Neutrophil (primary cell): ENCODE measurements at regions not wholly inside any gene's neighbourhood (a gene's known extent, or its start where the extent isn't known, plus 50 kb on each side); places are given as distances from the start of the nearest gene placed in this dataset.

ENCODE experiments used
- H3K27ac ChIP-seq: fragments of 200-600 bp; sonication (generic); 2 replicates; pipeline ENCODE4 v1.5.1; 2016; ENCODE audit warnings: mild to moderate bottlenecking, moderate library complexity
- H3K27me3 ChIP-seq: fragments of 200-600 bp; sonication (generic); 2 replicates; pipeline ENCODE4 v1.6.0; 2016; ENCODE audit warnings: mild to moderate bottlenecking
- H3K36me3 ChIP-seq: fragments of 200-600 bp; sonication (generic); 2 replicates; pipeline ENCODE4 v1.5.1; 2017
- H3K4me1 ChIP-seq, 2 experiments: fragments of 200-600 bp in 1 of 2; sonication (generic) in 1 of 2; 1 replicate in 1 of 2; 2 replicates in 1 of 2; pipeline versions ENCODE4 v1.5.1 to v1.6.1; 2013 to 2016; ENCODE audit warnings: low read depth in 1 of 2, low read length in 1 of 2, mild to moderate bottlenecking in 1 of 2, moderate library complexity in 1 of 2; ENCODE audit not compliant: control insufficient read depth in 1 of 2, insufficient read depth in 1 of 2
- H3K4me3 ChIP-seq, 2 experiments: fragments of 200-600 bp in 1 of 2; sonication (generic) in 1 of 2; 1 replicate in 1 of 2; 2 replicates in 1 of 2; pipeline ENCODE4 v1.5.1; 2013 to 2016; ENCODE audit warnings: low read depth in 1 of 2, low read length in 1 of 2, mild to moderate bottlenecking in 1 of 2, moderate library complexity in 1 of 2
- H3K9me3 ChIP-seq: fragments of 200-600 bp; sonication (generic); 2 replicates; pipeline ENCODE4 v1.5.1; 2016
- TF ChIP-seq, protein P1 (sequence below): fragments of 200-600 bp; sonication (generic); IDR thresholded peaks from 2 replicates; pipeline ENCODE4 v1.5.1; 2016; ENCODE audit warnings: antibody characterized with exemption

DNA sequence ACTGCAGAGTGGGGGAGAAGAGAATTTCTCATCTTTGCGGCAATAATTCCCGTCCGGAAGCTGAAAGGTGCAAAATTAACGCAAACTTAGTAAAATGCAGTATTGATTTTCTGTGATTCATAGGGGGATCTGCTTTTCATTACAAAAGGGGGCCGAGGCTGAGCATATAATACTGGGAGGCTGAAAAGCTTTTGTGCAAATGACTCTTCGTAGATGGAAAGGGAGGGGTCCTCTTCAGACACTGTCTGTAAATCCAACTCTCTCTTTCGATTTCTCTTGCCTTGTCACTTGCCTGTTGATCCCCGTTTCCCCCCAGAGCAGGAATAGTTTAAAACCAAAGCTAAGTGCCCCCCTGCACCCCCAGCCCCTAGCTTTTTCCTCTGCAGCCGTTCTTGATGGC lies 258.2 kb downstream of the VRK1 start:
- Histone ChIP-seq H3K4me3 (no peak overlapping the region), H3K27me3 (peaks cover 25% of the 10 kb centered on the region), H3K36me3 (no peaks in the 10 kb centered on the region), H3K4me1 (no peaks in the 10 kb centered on the region), H3K27ac (no peak overlapping the region), H3K9me3 (no peaks in the 10 kb centered on the region)
- TF ChIP-seq, protein P1, sequence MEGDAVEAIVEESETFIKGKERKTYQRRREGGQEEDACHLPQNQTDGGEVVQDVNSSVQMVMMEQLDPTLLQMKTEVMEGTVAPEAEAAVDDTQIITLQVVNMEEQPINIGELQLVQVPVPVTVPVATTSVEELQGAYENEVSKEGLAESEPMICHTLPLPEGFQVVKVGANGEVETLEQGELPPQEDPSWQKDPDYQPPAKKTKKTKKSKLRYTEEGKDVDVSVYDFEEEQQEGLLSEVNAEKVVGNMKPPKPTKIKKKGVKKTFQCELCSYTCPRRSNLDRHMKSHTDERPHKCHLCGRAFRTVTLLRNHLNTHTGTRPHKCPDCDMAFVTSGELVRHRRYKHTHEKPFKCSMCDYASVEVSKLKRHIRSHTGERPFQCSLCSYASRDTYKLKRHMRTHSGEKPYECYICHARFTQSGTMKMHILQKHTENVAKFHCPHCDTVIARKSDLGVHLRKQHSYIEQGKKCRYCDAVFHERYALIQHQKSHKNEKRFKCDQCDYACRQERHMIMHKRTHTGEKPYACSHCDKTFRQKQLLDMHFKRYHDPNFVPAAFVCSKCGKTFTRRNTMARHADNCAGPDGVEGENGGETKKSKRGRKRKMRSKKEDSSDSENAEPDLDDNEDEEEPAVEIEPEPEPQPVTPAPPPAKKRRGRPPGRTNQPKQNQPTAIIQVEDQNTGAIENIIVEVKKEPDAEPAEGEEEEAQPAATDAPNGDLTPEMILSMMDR = no peak

DNA sequence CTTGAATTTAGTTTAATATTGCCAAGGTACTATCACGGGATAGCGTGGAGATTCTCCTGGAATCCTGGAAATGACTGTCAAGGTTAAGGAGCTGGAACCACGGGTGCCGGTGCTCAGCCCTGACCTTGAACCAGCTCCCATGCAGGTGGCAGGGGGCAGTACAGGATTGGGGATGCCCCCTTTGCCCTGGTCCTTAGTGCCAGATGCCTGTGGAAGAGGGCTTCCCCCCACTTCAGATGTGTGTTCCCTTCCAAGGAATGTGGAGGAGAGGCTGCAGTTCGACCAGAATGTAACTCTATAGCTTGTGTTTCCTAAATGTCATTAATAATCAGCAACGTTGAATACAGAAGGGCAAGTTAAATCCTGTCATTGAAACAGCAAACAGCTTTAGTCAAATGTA lies 258.9 kb downstream of the VRK1 start:
- H3K4me1 ChIP-seq = no peaks in the 10 kb centered on the region
- no peaks in the 10 kb centered on the region for H3K36me3 ChIP-seq
- peaks cover 22% of the 10 kb centered on the region for H3K27me3 ChIP-seq
- no peak overlapping the region for H3K4me3 ChIP-seq
- H3K27ac ChIP-seq = no peak overlapping the region
- TF ChIP-seq, protein P1 = no peak
- H3K9me3 ChIP-seq = no peaks in the 10 kb centered on the region

DNA sequence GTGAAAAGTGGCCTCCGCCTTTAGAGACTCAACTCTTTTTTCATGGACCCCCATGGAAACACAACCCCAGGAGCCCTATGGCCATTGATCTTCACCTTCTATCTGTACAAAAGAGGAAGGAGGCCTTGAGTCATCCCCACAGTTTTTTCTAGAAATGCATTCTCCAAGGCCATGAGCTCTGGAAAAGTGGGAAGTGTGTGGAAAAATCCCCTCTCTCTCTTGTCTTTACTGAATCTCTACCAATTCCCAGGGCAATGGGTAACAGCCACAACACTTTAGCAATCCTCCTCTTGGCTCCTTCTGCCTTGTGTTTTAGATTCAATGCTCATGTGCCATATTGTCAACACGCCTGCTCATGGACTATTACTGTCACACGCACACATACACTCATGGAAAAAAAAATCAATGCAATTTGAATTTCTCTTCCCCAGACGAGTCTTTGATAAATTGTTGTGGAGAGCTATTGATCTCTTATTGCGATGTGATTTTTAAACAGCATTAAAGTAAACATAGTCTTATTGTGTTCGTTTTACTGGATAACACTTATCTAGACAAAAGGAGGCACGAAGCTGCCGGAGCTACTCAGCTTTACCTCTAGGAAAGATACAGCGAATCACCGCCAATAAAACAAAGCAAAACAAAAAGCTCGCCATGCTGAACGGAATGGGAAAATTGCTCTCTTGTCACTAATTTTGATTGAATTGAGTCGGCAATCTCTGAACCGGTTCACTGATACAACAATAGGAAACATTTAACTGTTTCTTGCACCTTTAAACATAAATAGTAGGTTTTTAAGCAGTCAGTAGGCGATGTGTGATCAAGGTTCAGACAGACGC lies 260.3 kb downstream of the VRK1 start:
- H3K4me3 ChIP-seq = no peak overlapping the region
- H3K9me3 ChIP-seq = no peaks in the 10 kb centered on the region
- no peak overlapping the region for H3K27ac ChIP-seq
- TF ChIP-seq, protein P1 = no peak
- no peaks in the 10 kb centered on the region for H3K4me1 ChIP-seq
- peaks cover 26% of the 10 kb centered on the region for H3K27me3 ChIP-seq
- H3K36me3 ChIP-seq = no peaks in the 10 kb centered on the region

DNA sequence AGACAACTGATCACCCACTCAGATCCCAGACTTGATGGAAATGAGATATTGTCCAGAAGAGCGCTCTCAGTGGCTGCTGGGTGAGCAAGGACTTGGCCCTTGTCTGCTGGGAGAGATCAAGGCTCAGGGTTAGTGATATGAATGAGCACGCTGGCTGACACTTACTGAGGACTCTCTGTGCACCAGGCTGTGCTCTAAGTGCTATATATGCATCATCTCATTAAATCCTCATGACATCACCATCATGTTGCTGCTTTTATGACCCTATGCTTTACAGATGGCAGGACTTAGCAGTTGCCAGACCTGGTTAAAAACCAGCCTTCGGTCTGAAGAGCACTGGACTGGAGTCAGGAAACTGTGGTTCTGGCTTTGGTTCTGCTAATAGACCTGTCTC lies 260.9 kb downstream of the VRK1 start:
- Histone ChIP-seq H3K27me3 (peaks cover 30% of the 10 kb centered on the region), H3K4me3 (no peak overlapping the region), H3K4me1 (no peaks in the 10 kb centered on the region), H3K36me3 (no peaks in the 10 kb centered on the region), H3K27ac (no peak overlapping the region), H3K9me3 (no peaks in the 10 kb centered on the region)
- TF ChIP-seq, protein P1 = no peak

DNA sequence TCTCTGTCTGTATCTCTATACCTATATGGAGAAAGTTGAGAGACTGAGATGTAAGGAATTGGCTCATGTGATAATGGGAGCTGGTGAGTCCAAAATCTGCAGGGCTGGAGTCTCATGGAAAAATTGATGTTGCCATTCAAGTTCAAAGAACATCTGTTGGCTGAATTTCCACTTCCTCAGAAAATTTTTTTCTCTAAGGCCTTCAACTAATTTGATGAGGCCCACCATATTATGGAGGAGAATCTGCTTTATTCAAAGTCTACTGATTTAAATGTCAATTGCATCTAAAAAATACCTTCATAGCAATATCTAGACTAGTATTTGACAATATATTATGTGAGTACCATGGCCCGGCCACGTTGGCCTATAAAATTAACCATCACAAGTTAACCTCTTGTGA lies 261.4 kb downstream of the VRK1 start:
- peaks cover 30% of the 10 kb centered on the region for H3K27me3 ChIP-seq
- H3K27ac ChIP-seq = no peak overlapping the region
- H3K4me1 ChIP-seq = no peaks in the 10 kb centered on the region
- no peaks in the 10 kb centered on the region for H3K36me3 ChIP-seq
- no peak overlapping the region for H3K4me3 ChIP-seq
- H3K9me3 ChIP-seq = no peaks in the 10 kb centered on the region
- TF ChIP-seq, protein P1 = no peak
